NT2/D1 (cell line): ENCODE measurements at regions not wholly inside any gene's neighbourhood (a gene's known extent, or its start where the extent isn't known, plus 50 kb on each side); places are given as distances from the start of the nearest gene placed in this dataset.

Source experiments
- DNase-seq: peaks from one replicate; pipeline ENCODE4 v3.0.0-alpha.2; 2011; ENCODE audit warnings: low read depth, low spot score
- H3K27me3 ChIP-seq: 2 replicates; pipeline ENCODE4 v1.6.0; 2011; ENCODE audit warnings: mild to moderate bottlenecking; ENCODE audit not compliant: insufficient read length, insufficient read depth
- H3K36me3 ChIP-seq: 2 replicates; pipeline ENCODE4 v1.6.1; 2011; ENCODE audit warnings: mild to moderate bottlenecking, low read length, mixed read lengths; ENCODE audit not compliant: insufficient read depth, insufficient read length
- H3K4me1 ChIP-seq: 2 replicates; pipeline ENCODE4 v1.5.1; 2011; ENCODE audit not compliant: insufficient read depth, insufficient read length
- H3K4me3 ChIP-seq: 2 replicates; pipeline ENCODE4 v1.5.1; 2011; ENCODE audit warnings: low read depth; ENCODE audit not compliant: insufficient read length
- H3K9ac ChIP-seq: 2 replicates; pipeline ENCODE4 v1.6.0; 2011; ENCODE audit warnings: low read depth; ENCODE audit not compliant: insufficient read length
- H3K9me3 ChIP-seq: 2 replicates; pipeline ENCODE4 v1.5.1; 2011; ENCODE audit warnings: mild to moderate bottlenecking, low read length; ENCODE audit not compliant: insufficient read depth
- SUZ12 ChIP-seq: IDR thresholded peaks from 2 replicates; pipeline ENCODE4 v1.6.1; 2011; ENCODE audit not compliant: insufficient read length, insufficient read depth; ENCODE audit errors: extremely low read depth
- YY1 ChIP-seq: IDR thresholded peaks from 2 replicates; pipeline ENCODE4 v1.6.1; 2011; ENCODE audit not compliant: insufficient read length, insufficient read depth
- ZNF274 ChIP-seq: IDR thresholded peaks from 2 replicates; pipeline ENCODE4 v1.6.1; 2011; ENCODE audit warnings: mild to moderate bottlenecking, low read depth, low read length

DNA sequence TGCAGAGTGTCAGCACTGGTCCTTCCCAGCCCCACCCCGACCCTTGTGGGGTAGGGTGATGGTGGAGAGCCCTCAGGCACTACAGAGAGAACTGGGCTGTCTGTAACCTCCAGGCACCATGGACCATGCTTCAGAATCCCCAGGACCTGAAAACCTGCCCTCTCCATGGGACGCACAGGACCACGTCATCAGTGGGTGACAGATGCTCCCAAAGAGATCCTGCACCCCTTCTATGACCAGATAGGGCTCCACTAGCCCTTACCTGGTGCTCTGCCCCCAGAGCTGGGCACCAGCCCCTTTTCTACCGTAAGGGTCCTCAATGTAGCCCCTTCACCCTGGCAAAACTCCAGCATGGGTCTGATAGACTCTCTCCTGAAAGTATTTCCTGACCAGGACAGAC lies 165.9 kb upstream of the NECTIN1 start:
- DNase-seq, result no peak
- H3K9ac ChIP-seq, result no peak overlapping the region
- no peaks in the 10 kb centered on the region for H3K9me3 ChIP-seq
- H3K27me3 ChIP-seq, result peaks cover 4% of the 10 kb centered on the region
- peaks cover 15% of the 10 kb centered on the region for H3K4me1 ChIP-seq
- TF ChIP-seq SUZ12 (no peak), YY1 (no peak), ZNF274 (no peak)
- H3K4me3 ChIP-seq, result no peak overlapping the region
- H3K36me3 ChIP-seq, result no peaks in the 10 kb centered on the region

GRCh38 chr11:119892311-119892808 lies 163.4 kb upstream of the NECTIN1 start:
- Histone ChIP-seq H3K9ac (peak overlapping the region; percentile 21), H3K36me3 (no peaks in the 10 kb centered on the region), H3K4me1 (peaks cover 15% of the 10 kb centered on the region), H3K4me3 (no peak overlapping the region), H3K27me3 (peaks cover 4% of the 10 kb centered on the region), H3K9me3 (no peaks in the 10 kb centered on the region)
- TF ChIP-seq ZNF274, result no peak
- TF ChIP-seq SUZ12, result no peak
- TF ChIP-seq YY1, result no peak
- no peak for DNase-seq

- peaks cover 15% of the 10 kb centered on the region for H3K4me1 ChIP-seq
- H3K36me3 ChIP-seq, result no peaks in the 10 kb centered on the region
- H3K9ac ChIP-seq, result no peak overlapping the region
- H3K4me3 ChIP-seq, result no peak overlapping the region
- no peak for DNase-seq
- no peaks in the 10 kb centered on the region for H3K9me3 ChIP-seq
- H3K27me3 ChIP-seq, result peaks cover 4% of the 10 kb centered on the region
- TF ChIP-seq YY1 (no peak), SUZ12 (no peak), ZNF274 (no peak)
These were observed 162.2 kb upstream of the NECTIN1 start for GRCh38 chr11:119891055-119891768.

DNA sequence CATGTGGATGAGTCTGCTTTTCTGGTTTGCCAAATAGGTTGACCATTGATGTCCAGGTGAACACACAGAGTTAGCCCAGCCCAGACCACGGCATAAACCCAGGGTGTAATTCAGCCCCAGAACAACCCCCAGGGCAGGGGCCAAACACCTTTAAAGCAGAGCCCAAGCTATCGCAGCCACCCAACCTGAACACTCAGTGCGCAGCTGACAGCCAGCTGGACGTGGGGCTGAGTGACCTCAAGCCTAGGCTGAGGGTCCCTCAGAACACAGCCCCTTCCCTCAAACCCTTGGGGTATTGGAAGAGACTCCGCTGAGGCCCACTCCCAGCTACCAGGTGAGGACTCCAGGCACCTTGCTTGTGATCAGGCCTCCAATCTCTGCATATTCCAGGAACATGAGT lies 161.5 kb upstream of the NECTIN1 start:
- peaks cover 15% of the 10 kb centered on the region for H3K4me1 ChIP-seq
- TF ChIP-seq SUZ12 (no peak), YY1 (no peak), ZNF274 (no peak)
- H3K36me3 ChIP-seq, result no peaks in the 10 kb centered on the region
- no peak overlapping the region for H3K4me3 ChIP-seq
- no peak for DNase-seq
- H3K27me3 ChIP-seq, result peaks cover 4% of the 10 kb centered on the region
- no peaks in the 10 kb centered on the region for H3K9me3 ChIP-seq
- H3K9ac ChIP-seq, result no peak overlapping the region

DNA sequence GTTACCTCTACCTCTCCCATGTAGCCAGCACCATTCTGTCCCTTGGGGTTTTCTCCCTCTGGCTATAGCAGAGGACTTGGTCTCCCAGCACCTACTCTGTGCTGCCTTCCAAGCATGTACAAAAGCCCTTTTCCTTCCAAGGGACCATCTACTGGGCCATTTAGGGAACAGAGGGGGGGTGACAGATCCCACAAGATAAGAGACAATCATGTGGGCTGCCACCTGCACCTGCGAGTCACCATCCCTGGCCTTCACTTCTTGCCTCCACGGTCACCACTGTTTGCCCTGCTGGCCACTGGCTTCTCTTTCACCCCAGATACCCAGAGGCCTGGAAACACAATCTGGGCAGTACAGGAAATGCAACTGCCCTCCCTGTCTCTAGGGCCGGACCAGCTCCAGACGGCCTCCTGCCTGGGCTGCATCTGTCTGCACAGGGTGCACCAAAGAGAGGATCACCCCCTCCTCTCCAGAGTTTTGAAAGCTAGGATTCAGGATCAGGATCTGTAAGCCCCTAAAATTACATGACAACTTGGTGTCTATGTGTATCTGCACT lies 160.8 kb upstream of the NECTIN1 start:
- no peak for DNase-seq
- no peak overlapping the region for H3K9ac ChIP-seq
- no peak overlapping the region for H3K4me3 ChIP-seq
- peaks cover 4% of the 10 kb centered on the region for H3K27me3 ChIP-seq
- no peaks in the 10 kb centered on the region for H3K9me3 ChIP-seq
- H3K4me1 ChIP-seq, result peaks cover 15% of the 10 kb centered on the region
- TF ChIP-seq YY1, result no peak
- TF ChIP-seq ZNF274, result no peak
- no peak for TF ChIP-seq SUZ12
- no peaks in the 10 kb centered on the region for H3K36me3 ChIP-seq

DNA sequence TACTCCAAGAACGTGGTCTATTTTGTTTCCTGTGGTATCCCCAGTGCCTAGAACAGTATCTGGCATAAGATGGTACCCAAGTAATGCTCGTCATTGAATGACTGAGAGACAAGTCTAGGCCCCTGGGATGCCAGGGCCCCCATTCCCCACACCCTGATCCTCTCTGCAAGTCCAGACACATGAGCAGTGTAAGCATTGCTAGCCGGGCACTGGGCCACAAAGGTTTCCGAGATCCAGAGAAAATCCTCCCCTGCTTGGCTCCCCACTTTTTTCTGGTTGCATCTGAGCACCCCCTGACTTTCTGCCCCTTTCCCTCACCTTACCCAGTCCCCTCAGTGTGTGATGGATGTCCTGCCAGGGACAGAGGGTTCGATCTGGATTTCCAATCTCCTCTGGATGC lies 160.1 kb upstream of the NECTIN1 start:
- no peak for DNase-seq

DNA sequence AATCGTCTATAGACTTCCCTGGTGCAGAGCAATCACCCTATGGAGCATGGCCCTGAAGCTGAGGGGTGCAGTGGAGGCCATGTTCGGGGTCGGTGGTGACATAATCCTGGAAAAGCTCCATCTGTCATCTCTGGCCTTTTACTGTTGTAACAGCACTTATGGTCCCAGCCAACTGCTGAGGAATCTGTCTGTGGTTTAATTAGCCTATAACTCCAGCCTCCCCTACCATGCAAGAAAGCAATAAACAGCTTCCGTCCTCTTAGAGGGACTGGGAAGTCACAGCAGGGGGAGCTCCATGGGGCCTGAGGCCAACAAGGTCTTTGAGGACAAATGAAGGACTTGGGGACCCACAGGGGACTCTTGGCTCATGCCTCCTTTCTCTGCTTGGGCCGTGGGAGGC lies 159.1 kb upstream of the NECTIN1 start:
- Histone ChIP-seq H3K9ac (no peak overlapping the region), H3K4me1 (peaks cover 22% of the 10 kb centered on the region), H3K4me3 (no peak overlapping the region), H3K36me3 (no peaks in the 10 kb centered on the region), H3K9me3 (no peaks in the 10 kb centered on the region), H3K27me3 (peaks cover 4% of the 10 kb centered on the region)
- no peak for DNase-seq
- TF ChIP-seq SUZ12, result no peak
- TF ChIP-seq ZNF274, result no peak
- no peak for TF ChIP-seq YY1

More for the DNA sequence above, 160.1 kb upstream of the NECTIN1 start:
- Histone ChIP-seq H3K9me3 (no peaks in the 10 kb centered on the region), H3K36me3 (no peaks in the 10 kb centered on the region), H3K4me1 (peaks cover 18% of the 10 kb centered on the region), H3K9ac (no peak overlapping the region), H3K27me3 (peaks cover 4% of the 10 kb centered on the region), H3K4me3 (no peak overlapping the region)
- TF ChIP-seq YY1 (no peak), SUZ12 (no peak), ZNF274 (no peak)
